H1 (cell line): ENCODE measurements at regions not wholly inside any gene's neighbourhood (a gene's known extent, or its start where the extent isn't known, plus 50 kb on each side); places are given as distances from the start of the nearest gene placed in this dataset.
"Not testable (repeated sequence)": the region's sequence is repeated elsewhere in the genome, so short reads cannot be mapped to it uniquely, and the experiment has no call there.

Experiments used
- EP300 ChIP-seq, 2 experiments: IDR thresholded peaks; 1 replicate in 1 of 2; 2 replicates in 1 of 2; pipeline ENCODE4 v1.6.1; 2011 to 2012; ENCODE audit warnings: low read depth in 2 of 2, low read length in 2 of 2, mild to moderate bottlenecking in 2 of 2, borderline replicate concordance in 1 of 2, inconsistent platforms in 1 of 2, moderate library complexity in 1 of 2
- POLR2AphosphoS5 ChIP-seq: IDR thresholded peaks from 2 replicates; pipeline ENCODE4 v1.6.1; 2011; ENCODE audit warnings: low read depth, low read length

- not testable (repeated sequence) for TF ChIP-seq POLR2AphosphoS5
- peak in 1 of 2 experiments; percentile 33; a peak in 1 of 3 replicates for TF ChIP-seq EP300 (IDR thresholded peaks at IDR 0.05; ENCODE audit: borderline replicate concordance in 1 of 2, low read depth in 2 of 2, low read length in 2 of 2)
Measured at GRCh38 chr3:32042867-32043266, 61.3 kb downstream of the ZNF860 start.
